MV-4-11 (cell line): ENCODE measurements at regions not wholly inside any gene's neighbourhood (a gene's known extent, or its start where the extent isn't known, plus 50 kb on each side); places are given as distances from the start of the nearest gene placed in this dataset.

Source experiments
- DNase-seq: peaks from one replicate; lab custom pipeline; 2025; lab: John Stamatoyannopoulos, UW

- DNase-seq: no peak
These were observed 58.3 kb downstream of the CXCL12 start for GRCh38 chr10:44326474-44327030.

GRCh38 chr10:44325596-44326307 is 59.1 kb downstream of the CXCL12 start:
- DNase-seq: no peak

GRCh38 chr10:44325157-44325556 is 59.7 kb downstream of the CXCL12 start:
- no peak for DNase-seq

GRCh38 chr10:44323838-44324237 is 61.1 kb downstream of the CXCL12 start:
- no peak for DNase-seq

- DNase-seq: no peak
These were observed 62.8 kb downstream of the CXCL12 start for GRCh38 chr10:44322137-44322536.

- DNase-seq: no peak
These were observed 64.1 kb downstream of the CXCL12 start for GRCh38 chr10:44320756-44321155.

GRCh38 chr10:44317856-44318255 is 67.0 kb downstream of the CXCL12 start:
- no peak for DNase-seq

GRCh38 chr10:44316922-44317215 is 68.0 kb downstream of the CXCL12 start:
- no peak for DNase-seq

GRCh38 chr10:44316187-44316921 is 68.5 kb downstream of the CXCL12 start:
- no peak for DNase-seq

GRCh38 chr10:44314802-44315460 is 70.0 kb downstream of the CXCL12 start:
- no peak for DNase-seq

- DNase-seq: no peak
These were observed 71.1 kb downstream of the CXCL12 start for GRCh38 chr10:44313761-44314165.

GRCh38 chr10:44312401-44312800 is 72.5 kb downstream of the CXCL12 start:
- no peak for DNase-seq

GRCh38 chr10:44311563-44312051 is 73.3 kb downstream of the CXCL12 start:
- DNase-seq: no peak

GRCh38 chr10:44310762-44311562 is 73.9 kb downstream of the CXCL12 start:
- peak; percentile 55 for DNase-seq

GRCh38 chr10:44309939-44310761 is 74.7 kb downstream of the CXCL12 start:
- no peak for DNase-seq

GRCh38 chr10:44309361-44309760 is 75.5 kb downstream of the CXCL12 start:
- DNase-seq: no peak

- DNase-seq: no peak
These were observed 76.0 kb downstream of the CXCL12 start for GRCh38 chr10:44308935-44309334.

- no peak for DNase-seq
These were observed 77.2 kb downstream of the CXCL12 start for GRCh38 chr10:44307691-44308090.

GRCh38 chr10:44306762-44307161 is 78.1 kb downstream of the CXCL12 start:
- DNase-seq: no peak

GRCh38 chr10:44306147-44306710 is 78.7 kb downstream of the CXCL12 start:
- no peak for DNase-seq
